SW 1271 (cell line): ENCODE measurements at regions not wholly inside any gene's neighbourhood (a gene's known extent, or its start where the extent isn't known, plus 50 kb on each side); places are given as distances from the start of the nearest gene placed in this dataset.
"Not testable (repeated sequence)": the region's sequence is repeated elsewhere in the genome, so short reads cannot be mapped to it uniquely, and the experiment has no call there.

ENCODE experiments used
- DNase-seq, 2 experiments: peaks; one replicate each; lab custom pipeline; 2025; lab: John Stamatoyannopoulos, UW

DNA sequence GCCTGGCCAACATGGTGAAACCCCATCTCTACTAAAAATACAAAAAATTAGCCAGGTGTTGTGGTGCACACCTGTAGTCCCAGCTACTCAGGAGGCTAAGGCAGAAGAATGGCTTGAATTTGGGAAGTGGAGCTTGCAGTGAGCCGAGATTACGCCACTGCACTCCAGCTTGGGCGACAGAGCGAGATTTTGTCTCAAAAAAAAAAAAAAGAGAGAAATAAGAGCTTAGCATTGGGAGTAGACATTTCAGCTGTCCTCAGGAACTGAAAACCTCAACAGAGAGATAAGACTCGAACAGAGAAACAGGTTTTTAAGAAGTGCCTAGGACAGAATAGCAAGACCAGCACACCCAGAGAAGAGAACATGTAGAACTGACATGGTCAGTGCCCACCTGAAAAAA lies 262.6 kb upstream of the RAB4A start:
- DNase-seq = not testable (repeated sequence)

DNA sequence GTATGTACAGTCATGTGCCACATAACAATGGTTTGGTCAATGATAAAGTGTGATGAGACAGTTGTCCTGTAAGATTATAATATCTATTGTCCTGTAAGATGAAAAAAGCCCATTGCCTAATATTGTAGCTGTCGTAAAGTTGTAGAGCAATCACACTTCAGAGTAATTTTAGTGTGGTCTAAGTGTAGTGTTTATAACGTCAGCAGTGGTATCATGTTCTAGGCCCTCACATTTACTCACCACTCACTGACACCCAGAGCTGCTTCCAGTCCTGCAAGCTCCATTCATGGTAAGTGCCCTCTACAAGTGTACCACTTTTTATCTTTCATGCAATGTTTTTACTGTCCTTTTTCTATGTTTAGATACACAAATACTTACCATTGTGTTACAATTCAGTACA lies 259.9 kb upstream of the RAB4A start:
- DNase-seq = no peak

DNA sequence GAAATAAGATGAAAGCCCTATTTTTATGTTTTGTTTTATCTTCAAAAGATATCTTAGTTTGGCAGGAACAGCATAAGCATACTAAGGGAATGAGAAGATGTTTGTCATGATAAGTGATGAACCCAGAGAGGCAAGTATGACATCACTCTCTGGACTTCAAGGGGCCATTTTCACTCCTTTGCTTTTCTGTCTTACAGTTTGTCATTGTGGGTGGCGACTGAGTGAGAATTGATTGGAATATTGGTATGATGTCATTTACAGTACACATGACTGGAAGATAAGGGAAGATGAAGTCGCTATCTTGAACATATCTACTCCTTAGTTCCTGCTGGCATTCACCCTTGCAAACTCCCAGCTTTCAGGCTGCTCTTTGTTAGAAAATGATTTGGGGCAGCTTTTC lies 258.1 kb upstream of the RAB4A start:
- DNase-seq = no peak

DNA sequence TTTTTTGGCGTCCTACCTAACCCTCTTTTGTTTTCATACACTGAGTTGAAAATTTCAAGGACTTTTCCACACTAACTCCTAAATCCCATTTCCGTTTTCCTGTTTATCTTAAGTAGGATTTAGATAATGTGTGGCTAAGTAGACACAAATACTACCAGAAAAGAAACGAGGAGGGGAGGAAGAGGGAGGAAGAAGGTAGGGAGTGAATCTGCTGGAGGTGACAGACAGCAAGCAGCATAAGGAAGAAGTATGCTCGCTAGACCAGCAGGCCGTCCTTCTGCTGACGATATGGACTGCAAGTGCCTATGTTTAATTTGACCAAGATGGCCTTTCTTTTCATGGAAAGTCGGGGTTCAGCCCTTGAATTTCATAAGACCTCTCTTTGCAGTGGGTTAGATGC lies 256.9 kb upstream of the RAB4A start:
- DNase-seq = no peak

DNA sequence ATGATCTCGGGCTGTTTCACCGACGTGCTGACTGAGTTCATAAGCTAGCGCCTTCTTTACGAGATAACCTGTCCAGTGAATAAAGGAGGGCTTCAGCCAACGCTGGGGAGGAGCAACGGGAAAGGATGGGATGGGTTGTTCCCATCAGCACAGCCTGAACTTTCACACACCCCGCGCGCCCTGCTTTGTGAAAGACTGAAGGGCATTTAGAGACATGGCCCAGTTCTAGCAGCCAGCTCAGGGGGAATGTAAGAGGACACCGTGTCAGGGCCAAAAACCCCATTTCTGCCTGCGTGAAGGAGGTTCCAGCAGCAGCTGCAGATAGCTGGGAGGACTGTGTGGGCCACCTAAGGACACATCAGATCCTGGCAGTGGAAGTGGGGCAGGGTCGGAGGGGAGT lies 255.1 kb upstream of the RAB4A start:
- no peak for DNase-seq

- DNase-seq = no peak
These were observed 253.8 kb upstream of the RAB4A start for GRCh38 chr1:229017091-229017490.

GRCh38 chr1:229018674-229019295 lies 252.1 kb upstream of the RAB4A start:
- no peak for DNase-seq

DNA sequence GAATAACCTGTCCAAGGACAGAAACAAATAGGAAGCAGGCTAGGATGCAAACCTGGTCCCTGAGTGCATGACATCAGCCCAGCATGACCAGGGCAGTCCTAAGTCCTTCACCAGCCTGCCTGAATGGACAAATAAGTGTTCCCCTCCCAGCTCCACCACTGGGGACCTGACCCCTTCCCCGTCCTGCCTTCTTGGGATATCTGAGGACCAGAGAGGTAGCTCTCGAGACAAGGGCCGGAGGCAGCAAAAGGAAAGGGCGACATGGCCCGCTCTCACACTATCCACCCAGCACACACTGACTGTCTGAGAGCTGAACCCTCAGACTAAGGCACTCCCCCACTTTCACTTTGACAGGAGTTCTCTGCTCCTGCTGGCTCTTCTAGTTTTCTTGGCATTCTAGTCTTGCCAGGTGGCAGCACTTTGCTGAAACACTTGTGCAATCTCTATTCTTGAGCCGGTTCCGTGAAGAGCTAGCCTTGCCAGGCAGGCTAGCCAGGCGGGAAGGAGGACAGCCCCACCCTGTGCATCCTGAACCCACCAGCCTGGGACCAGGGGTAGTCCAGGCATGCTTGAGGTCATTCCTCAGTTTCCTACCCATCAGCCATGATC lies 251.1 kb upstream of the RAB4A start:
- DNase-seq = no peak

DNA sequence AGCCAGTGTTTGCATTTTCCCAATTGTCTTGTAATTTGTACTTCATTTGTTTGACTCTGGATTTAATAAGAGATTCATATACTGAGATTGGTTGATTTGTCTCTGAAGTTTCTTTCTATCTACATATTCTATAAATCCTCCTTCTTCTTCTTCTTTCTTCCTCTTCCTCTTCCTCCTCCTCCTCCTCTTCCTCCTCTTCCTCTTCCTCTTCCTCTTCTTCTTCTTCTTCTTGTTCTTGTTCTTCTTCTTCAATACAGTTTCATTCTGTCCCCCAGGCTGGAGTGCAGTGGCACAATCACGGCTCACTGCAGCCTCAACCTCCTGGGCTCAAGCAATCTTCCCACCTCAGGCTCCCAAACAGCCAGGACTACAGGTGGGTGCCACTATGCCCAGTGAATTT lies 249.9 kb upstream of the RAB4A start:
- DNase-seq = not testable (repeated sequence)

DNA sequence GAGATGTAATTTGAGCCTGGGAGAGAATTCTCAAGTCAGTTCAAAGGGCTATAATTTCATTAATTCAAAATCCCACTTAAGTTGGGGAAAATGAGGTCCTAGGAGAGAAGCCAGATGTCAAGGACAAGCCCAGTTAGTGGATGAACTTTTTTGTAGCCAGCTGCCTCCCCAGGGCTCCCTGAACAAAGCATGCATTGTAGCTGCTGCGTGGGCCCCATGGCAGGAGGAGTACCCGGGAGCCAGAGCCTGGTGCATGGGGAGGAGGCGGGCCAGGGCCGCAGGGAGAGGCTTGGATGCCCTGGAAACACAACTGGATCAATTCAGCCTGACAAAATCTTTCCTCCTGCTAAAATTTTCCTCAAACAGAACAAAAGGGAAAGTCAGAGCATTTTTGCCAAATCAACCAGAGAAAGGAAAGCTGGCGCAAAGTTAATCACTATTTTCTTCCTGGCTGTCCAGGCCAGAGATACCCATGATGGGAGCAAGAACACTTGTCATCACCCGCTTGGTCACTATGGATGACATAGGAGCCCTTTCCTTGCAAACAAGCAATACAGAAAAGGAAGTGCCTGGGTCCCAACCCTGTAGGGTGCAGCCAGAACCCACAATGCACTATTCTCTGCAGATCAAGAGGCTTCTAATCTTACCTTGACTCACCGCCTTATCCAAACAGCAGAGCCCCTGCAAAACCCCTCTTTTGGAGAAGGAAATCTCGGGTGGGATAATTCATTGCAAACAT lies 248.1 kb upstream of the RAB4A start:
- DNase-seq = no peak

GRCh38 chr1:229023651-229024300 lies 247.1 kb upstream of the RAB4A start:
- no peak for DNase-seq

GRCh38 chr1:229024528-229025130 lies 246.3 kb upstream of the RAB4A start:
- peak; percentile 20 to 50 for DNase-seq

DNA sequence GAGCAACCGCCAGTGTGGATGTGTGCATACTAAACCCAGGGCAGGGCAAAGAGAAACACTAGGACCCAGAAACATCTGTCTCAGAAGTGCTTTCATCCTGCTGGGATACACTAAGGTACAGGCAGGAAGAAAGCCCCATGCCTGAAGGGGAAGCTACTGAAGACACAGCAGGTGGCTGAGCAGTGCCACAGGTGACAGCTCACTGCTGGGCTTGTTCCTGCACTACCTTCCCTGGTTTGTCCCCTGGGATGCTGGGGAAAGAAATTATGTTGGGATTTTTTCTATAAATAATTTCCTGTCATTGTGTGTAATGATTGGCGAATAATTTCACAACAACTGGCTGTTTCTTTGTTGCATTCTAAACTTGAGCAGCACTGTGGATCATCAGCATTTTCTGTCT lies 245.3 kb upstream of the RAB4A start:
- DNase-seq = no peak

GRCh38 chr1:229027158-229027557 lies 243.8 kb upstream of the RAB4A start:
- DNase-seq = no peak

- no peak for DNase-seq
These were observed 243.2 kb upstream of the RAB4A start for GRCh38 chr1:229027622-229028182.

DNA sequence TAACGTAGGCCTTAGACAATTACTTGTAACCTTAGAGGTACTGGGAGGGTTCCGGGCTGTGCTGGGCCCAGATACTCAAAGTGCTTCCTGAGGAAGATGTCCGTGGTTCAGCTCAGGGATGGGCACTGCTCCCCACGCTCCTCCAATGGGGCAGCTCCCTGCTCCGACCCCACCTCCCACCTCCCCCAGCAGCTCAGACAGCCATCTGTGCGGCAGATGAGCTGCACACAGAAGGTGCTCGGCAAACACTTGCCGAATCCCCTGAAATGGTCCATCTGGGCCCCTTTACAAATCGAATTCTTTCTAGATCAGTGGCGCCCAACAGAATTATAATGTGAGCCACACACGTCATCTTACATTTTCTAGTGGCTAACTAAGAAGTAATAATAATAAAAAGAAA lies 242.4 kb upstream of the RAB4A start:
- DNase-seq = no peak

DNA sequence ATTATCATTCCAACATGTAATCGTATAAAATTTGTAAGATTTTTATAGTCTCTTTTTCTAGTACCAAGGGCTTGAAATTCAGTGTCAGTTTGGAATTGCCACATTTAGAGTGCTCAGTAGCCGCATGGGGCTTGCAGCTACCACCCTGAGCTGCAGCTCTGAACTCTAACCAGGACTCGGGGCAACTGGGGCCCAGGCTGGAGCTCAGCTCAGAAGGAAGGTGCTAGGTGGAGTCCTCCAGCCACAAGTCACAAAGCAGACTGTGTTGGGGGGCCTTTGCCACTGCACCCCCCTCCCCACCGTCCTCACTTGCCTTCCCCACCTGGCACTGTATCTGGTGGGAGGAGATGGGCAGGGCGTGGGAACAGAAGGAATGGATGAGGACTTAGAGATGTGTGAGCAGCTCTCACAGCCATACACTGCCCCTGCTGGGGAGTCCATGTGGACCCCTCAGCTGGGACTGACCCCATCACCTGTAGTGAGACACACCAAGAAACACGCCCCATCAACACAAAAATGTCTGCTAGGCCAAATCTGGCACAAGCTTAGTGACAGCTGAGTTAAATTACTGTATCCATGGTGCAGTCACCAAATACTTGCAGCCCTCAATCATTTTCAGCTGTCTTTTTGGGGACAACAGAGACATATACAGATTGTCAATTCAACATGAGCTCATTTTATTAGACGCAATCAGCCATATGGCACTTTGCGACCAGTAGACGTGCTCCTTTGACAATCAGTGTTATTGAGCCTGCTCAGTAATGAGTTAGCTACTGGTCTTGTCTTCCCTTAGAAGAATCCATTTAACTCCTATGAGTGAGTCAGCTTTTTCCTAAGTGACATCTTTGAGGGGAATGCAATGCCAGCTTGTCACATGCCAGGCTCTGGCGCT lies 241.7 kb upstream of the RAB4A start:
- no peak for DNase-seq

GRCh38 chr1:229029879-229030235 lies 241.1 kb upstream of the RAB4A start:
- no peak for DNase-seq

GRCh38 chr1:229030630-229031029 lies 240.3 kb upstream of the RAB4A start:
- DNase-seq = no peak

- no peak for DNase-seq
These were observed 239.8 kb upstream of the RAB4A start for GRCh38 chr1:229031061-229031460.
